PFSK-1 (cell line): ENCODE measurements at regions not wholly inside any gene's neighbourhood (a gene's known extent, or its start where the extent isn't known, plus 50 kb on each side); places are given as distances from the start of the nearest gene placed in this dataset.

Experiments used
- FOXP2 ChIP-seq: optimal IDR thresholded peaks from 2 replicates; pipeline ENCODE3; 2011; ENCODE audit warnings: borderline replicate concordance, control low read depth, inconsistent platforms; ENCODE audit not compliant: insufficient read depth; ENCODE audit errors: extremely low read length, extremely low read depth
- POLR2AphosphoS5 ChIP-seq: IDR thresholded peaks from 2 replicates; pipeline ENCODE4 v1.6.1; 2012; ENCODE audit warnings: low read depth, mild to moderate bottlenecking, control low read depth, low read length, moderate library complexity
- SIN3A ChIP-seq: IDR thresholded peaks from 2 replicates; pipeline ENCODE4 v1.6.1; 2012; ENCODE audit warnings: mild to moderate bottlenecking, low read length, moderate library complexity, borderline replicate concordance; ENCODE audit not compliant: insufficient read depth
- TAF1 ChIP-seq: IDR thresholded peaks from 2 replicates; pipeline ENCODE4 v1.6.1; 2012; ENCODE audit warnings: low read length, control low read depth, borderline replicate concordance; ENCODE audit not compliant: insufficient read depth
- TF ChIP-seq, protein P1 (sequence below), 2 experiments: IDR thresholded peaks; 2 replicates each; pipeline versions ENCODE4 v1.6.1 to v1.8.0; 2011 to 2012; ENCODE audit warnings: low read depth in 2 of 2, low read length in 2 of 2, control low read depth in 1 of 2, inconsistent platforms in 1 of 2, mild to moderate bottlenecking in 1 of 2, moderate library complexity in 1 of 2; ENCODE audit not compliant: insufficient read depth in 1 of 2

DNA sequence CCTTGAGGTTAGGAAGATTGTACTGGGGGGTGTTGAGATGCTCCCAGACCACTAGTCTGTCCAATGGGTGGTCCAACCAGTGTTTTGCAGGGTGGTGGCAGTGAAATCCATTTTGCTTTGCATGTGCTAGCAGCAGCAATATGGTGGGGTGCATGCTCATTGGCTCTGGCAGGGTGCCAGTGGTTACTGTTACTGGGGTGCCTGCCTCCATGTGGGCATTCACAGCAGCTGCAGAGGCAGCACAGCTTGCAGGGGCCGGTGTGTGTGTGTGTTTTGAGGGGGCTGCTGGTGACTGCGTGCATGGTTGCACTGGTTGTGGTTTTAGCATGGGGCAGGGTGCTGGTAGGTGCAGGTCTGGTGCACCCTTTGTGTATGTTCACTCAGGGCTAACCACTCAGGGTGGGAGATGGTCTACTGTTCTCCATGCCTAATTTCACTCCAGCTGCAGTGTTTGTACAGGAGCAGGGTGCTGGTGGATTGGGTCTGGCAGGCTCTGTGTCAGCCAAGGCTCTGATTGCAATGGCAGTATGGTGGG is 265.4 kb downstream of the NUP35 start:
- no peak for TF ChIP-seq FOXP2
- TF ChIP-seq, protein P1, sequence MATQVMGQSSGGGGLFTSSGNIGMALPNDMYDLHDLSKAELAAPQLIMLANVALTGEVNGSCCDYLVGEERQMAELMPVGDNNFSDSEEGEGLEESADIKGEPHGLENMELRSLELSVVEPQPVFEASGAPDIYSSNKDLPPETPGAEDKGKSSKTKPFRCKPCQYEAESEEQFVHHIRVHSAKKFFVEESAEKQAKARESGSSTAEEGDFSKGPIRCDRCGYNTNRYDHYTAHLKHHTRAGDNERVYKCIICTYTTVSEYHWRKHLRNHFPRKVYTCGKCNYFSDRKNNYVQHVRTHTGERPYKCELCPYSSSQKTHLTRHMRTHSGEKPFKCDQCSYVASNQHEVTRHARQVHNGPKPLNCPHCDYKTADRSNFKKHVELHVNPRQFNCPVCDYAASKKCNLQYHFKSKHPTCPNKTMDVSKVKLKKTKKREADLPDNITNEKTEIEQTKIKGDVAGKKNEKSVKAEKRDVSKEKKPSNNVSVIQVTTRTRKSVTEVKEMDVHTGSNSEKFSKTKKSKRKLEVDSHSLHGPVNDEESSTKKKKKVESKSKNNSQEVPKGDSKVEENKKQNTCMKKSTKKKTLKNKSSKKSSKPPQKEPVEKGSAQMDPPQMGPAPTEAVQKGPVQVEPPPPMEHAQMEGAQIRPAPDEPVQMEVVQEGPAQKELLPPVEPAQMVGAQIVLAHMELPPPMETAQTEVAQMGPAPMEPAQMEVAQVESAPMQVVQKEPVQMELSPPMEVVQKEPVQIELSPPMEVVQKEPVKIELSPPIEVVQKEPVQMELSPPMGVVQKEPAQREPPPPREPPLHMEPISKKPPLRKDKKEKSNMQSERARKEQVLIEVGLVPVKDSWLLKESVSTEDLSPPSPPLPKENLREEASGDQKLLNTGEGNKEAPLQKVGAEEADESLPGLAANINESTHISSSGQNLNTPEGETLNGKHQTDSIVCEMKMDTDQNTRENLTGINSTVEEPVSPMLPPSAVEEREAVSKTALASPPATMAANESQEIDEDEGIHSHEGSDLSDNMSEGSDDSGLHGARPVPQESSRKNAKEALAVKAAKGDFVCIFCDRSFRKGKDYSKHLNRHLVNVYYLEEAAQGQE (IDR thresholded peaks at IDR 0.05; ENCODE audit: insufficient read depth in 1 of 2, low read depth in 2 of 2, low read length in 2 of 2) = no peak
- TF ChIP-seq POLR2AphosphoS5 = no peak
- no peak for TF ChIP-seq SIN3A
- TF ChIP-seq TAF1 = no peak

DNA sequence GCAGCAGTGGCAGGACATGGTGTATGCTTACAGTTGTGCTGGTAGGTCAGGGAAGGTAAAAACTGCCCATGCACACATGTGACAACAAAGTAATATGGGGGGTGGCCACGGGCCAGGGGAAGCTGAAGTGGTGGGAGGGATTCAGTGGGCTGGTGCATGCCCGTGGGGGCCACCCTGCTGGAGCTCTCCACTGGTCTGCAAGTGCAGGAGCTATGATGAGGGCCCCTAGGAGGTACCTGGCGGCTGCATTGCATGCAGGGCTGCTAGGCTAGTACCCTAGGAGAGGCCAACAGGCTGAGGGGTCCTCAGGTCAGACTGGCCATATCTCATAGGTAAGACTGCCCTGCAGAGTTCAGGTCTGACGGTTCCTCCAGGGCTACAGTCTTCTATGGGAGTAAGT is 265.9 kb downstream of the NUP35 start:
- TF ChIP-seq POLR2AphosphoS5 (no peak), SIN3A (no peak), FOXP2 (no peak), TAF1 (no peak)
- TF ChIP-seq, protein P1 (IDR thresholded peaks at IDR 0.05; ENCODE audit: insufficient read depth in 1 of 2, low read depth in 2 of 2, low read length in 2 of 2) = no peak

DNA sequence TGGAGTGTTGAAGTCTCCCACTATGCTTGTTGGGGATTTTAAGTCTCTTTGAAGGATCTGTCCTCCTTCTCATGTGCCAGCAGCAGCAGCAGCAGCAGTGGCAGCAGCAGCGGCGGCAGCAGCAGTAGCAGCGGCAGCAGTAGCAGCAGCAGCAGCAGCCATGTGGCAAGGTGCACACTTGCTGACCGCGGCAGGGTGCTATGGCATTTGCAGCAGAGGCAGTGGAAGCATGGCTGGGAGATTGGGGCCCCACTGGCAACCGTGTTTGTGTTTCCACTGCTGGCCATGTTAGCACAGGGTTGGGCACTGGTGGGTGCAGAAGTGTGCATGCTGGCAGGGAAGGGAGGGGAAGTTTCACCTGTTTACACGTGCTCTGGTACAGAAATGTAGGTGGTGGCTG is 280.1 kb downstream of the NUP35 start:
- TF ChIP-seq TAF1 (no peak), FOXP2 (no peak), POLR2AphosphoS5 (no peak), SIN3A (no peak)
- TF ChIP-seq, protein P1 (IDR thresholded peaks at IDR 0.05; ENCODE audit: insufficient read depth in 1 of 2, low read depth in 2 of 2, low read length in 2 of 2) = no peak

DNA sequence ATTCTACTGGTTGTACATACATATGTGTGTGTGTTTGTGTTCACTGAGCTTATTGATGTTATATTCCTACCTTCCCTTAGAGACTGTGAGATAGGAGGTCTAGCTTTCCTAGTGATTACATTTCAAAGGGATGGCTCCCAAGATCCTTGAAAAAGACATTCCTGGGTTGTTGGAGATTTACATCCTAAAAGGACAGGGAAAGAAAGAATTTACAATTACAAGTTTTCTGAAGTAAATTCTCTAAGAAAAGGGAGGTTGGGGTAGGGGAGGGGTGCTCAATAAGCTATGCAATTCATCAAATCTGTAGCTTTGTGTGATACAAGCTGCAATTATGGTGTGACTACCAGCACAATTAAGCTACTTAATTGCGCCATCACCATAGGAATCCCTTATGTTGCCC is 284.3 kb downstream of the NUP35 start:
- TF ChIP-seq SIN3A (no peak), TAF1 (no peak), POLR2AphosphoS5 (no peak), FOXP2 (no peak)
- TF ChIP-seq, protein P1 (IDR thresholded peaks at IDR 0.05; ENCODE audit: insufficient read depth in 1 of 2, low read depth in 2 of 2, low read length in 2 of 2) = no peak

DNA sequence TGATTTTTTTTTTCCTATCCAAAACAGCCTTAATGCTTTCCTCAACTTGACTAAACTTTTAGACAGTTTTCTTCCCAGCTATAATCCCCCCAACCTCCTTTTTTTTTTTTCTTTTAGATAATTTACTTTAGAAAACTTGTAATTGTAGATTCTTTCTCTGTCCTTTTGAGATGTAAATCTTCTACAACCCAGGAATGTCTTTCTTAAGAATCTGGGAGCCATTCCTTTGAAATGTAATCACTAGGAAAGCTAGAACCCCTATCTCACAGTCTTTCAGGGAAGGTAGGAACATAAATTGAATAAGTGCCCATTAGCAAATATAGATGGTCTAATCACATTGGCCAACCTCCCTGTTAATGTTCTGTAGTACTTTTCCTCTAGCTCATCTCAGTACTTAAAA is 285.4 kb downstream of the NUP35 start:
- TF ChIP-seq SIN3A (no peak), FOXP2 (no peak), POLR2AphosphoS5 (no peak), TAF1 (no peak)
- TF ChIP-seq, protein P1 (IDR thresholded peaks at IDR 0.05; ENCODE audit: insufficient read depth in 1 of 2, low read depth in 2 of 2, low read length in 2 of 2) = no peak
